Breast epithelium (tissue), 4 donors: ENCODE measurements at regions not wholly inside any gene's neighbourhood (a gene's known extent, or its start where the extent isn't known, plus 50 kb on each side); places are given as distances from the start of the nearest gene placed in this dataset.

Source experiments
- DNase-seq, 2 donors: peaks; one replicate each; pipeline ENCODE4 v3.0.0-alpha.2; 2019; ENCODE audit warnings: low spot score in 2 of 2
- H3K27ac ChIP-seq, 2 donors: fragments of 200-600 bp; sonication (generic) in 1 of 2; one replicate each; pipeline ENCODE4 v1.5.1; 2016 to 2019; ENCODE audit warnings: mild to moderate bottlenecking in 1 of 2
- H3K27me3 ChIP-seq, 2 donors: fragments of 200-600 bp; sonication (generic) in 1 of 2; one replicate each; pipeline versions ENCODE4 v1.5.1 to v1.6.0; 2017 to 2019; ENCODE audit warnings: control low read depth in 1 of 2, mild to moderate bottlenecking in 1 of 2
- H3K36me3 ChIP-seq: fragments of 200-600 bp; one replicate; pipeline ENCODE4 v1.5.1; 2019
- H3K4me1 ChIP-seq, 2 donors: fragments of 200-600 bp; sonication (generic); one replicate each; pipeline ENCODE4 v1.5.1; 2016 to 2019; ENCODE audit warnings: control low read depth in 1 of 2
- H3K4me3 ChIP-seq, 3 donors: fragments of 200-600 bp; sonication (generic); 1 replicate in 2 of 3; 2 replicates in 1 of 3; pipeline ENCODE4 v1.5.1; 2016 to 2019; ENCODE audit warnings: mild to moderate bottlenecking in 3 of 3, moderate library complexity in 2 of 3
- H3K9me3 ChIP-seq, 2 donors: fragments of 200-600 bp; sonication (generic) in 1 of 2; one replicate each; pipeline ENCODE4 v1.5.1; 2016 to 2019; ENCODE audit warnings: control low read depth in 1 of 2
- CTCF ChIP-seq, 3 donors: fragments of 450-650 bp; IDR thresholded peaks; one replicate each; pipeline ENCODE4 v1.5.1; 2016 to 2017; ENCODE audit warnings: antibody characterized with exemption in 3 of 3, mild to moderate bottlenecking in 3 of 3, moderate library complexity in 3 of 3
- POLR2A ChIP-seq: fragments of 450-650 bp; IDR thresholded peaks from one replicate; pipeline ENCODE4 v1.6.1; 2016; ENCODE audit warnings: antibody characterized with exemption, mild to moderate bottlenecking, moderate library complexity
- POLR2AphosphoS5 ChIP-seq, 3 donors: sonication (generic); formaldehyde crosslinking; IDR thresholded peaks; one replicate each; pipeline ENCODE4 v1.6.1; 2017; ENCODE audit warnings: antibody characterized with exemption in 3 of 3
- intact Hi-C: fragments of 100-400 bp; cut with DNase I; formaldehyde crosslinking; loops from one replicate; pipeline ENCODE4 v1.15.1; 2023; ENCODE audit warnings: low total_unique reads

GRCh38 chr13:50370303-50370950 lies 355.2 kb downstream of the KCNRG start:
- intact Hi-C loops: no loop called here
- Histone ChIP-seq H3K27ac (no peak overlapping the region), H3K36me3 (no peaks in the 10 kb centered on the region), H3K4me1 (no peaks in the 10 kb centered on the region), H3K27me3 (no peaks in the 10 kb centered on the region), H3K4me3 (no peak overlapping the region), H3K9me3 (no peaks in the 10 kb centered on the region)
- no peak for DNase-seq
- TF ChIP-seq CTCF (IDR thresholded peaks at IDR 0.05): no peak
- no peak for TF ChIP-seq POLR2A
- no peak for TF ChIP-seq POLR2AphosphoS5 (IDR thresholded peaks at IDR 0.05)

GRCh38 chr13:50374517-50374916 lies 359.3 kb downstream of the KCNRG start:
- no peak overlapping the region for H3K27ac ChIP-seq
- intact Hi-C loops: loop anchor here (1.0 kb wide), 1 partner anchor 21 kb away; no protein-coding TSS in a partner anchor

GRCh38 chr13:50375792-50376191 lies 360.5 kb downstream of the KCNRG start:
- no peak for DNase-seq
- intact Hi-C loops: no loop called here

More at GRCh38 chr13:50374517-50374916, 359.3 kb downstream of the KCNRG start:
- Histone ChIP-seq H3K4me1 (no peaks in the 10 kb centered on the region), H3K9me3 (no peaks in the 10 kb centered on the region), H3K4me3 (no peak overlapping the region), H3K27me3 (no peaks in the 10 kb centered on the region), H3K36me3 (no peaks in the 10 kb centered on the region)
- DNase-seq: no peak
- TF ChIP-seq CTCF (IDR thresholded peaks at IDR 0.05) (no peak), POLR2AphosphoS5 (IDR thresholded peaks at IDR 0.05) (no peak), POLR2A (no peak)

GRCh38 chr13:50376895-50377575 lies 361.8 kb downstream of the KCNRG start:
- no peaks in the 10 kb centered on the region for H3K36me3 ChIP-seq
- H3K4me1 ChIP-seq: no peaks in the 10 kb centered on the region
- no peak overlapping the region for H3K27ac ChIP-seq
- H3K9me3 ChIP-seq: peaks cover 0 to 4% of the 10 kb centered on the region in 2 donors
- no peak for DNase-seq
- intact Hi-C loops: no loop called here
- no peak overlapping the region for H3K4me3 ChIP-seq
- no peaks in the 10 kb centered on the region for H3K27me3 ChIP-seq
- TF ChIP-seq CTCF (IDR thresholded peaks at IDR 0.05) (no peak), POLR2AphosphoS5 (IDR thresholded peaks at IDR 0.05) (no peak), POLR2A (no peak)

More at GRCh38 chr13:50375792-50376191, 360.5 kb downstream of the KCNRG start:
- TF ChIP-seq POLR2A: no peak
- Histone ChIP-seq H3K9me3 (peaks cover 0 to 1% of the 10 kb centered on the region in 2 donors), H3K36me3 (no peaks in the 10 kb centered on the region), H3K4me3 (no peak overlapping the region), H3K4me1 (no peaks in the 10 kb centered on the region), H3K27ac (no peak overlapping the region), H3K27me3 (no peaks in the 10 kb centered on the region)

GRCh38 chr13:50377726-50378270 lies 362.6 kb downstream of the KCNRG start:
- no peaks in the 10 kb centered on the region for H3K27me3 ChIP-seq
- TF ChIP-seq CTCF (IDR thresholded peaks at IDR 0.05): no peak
- TF ChIP-seq POLR2A: no peak
- no peak for TF ChIP-seq POLR2AphosphoS5 (IDR thresholded peaks at IDR 0.05)
- H3K9me3 ChIP-seq: peaks cover 0 to 4% of the 10 kb centered on the region in 2 donors
- intact Hi-C loops: no loop called here
- DNase-seq: no peak
- no peak overlapping the region for H3K4me3 ChIP-seq
- H3K4me1 ChIP-seq: no peaks in the 10 kb centered on the region
- no peak overlapping the region for H3K27ac ChIP-seq
- no peaks in the 10 kb centered on the region for H3K36me3 ChIP-seq
